H1 (cell line): ENCODE measurements at regions not wholly inside any gene's neighbourhood (a gene's known extent, or its start where the extent isn't known, plus 50 kb on each side); places are given as distances from the start of the nearest gene placed in this dataset.

Experiments used
- CBX8 ChIP-seq: fragments of 300-800, 300-1000 bp; sonication (generic); IDR thresholded peaks from 2 replicates; pipeline ENCODE4 v1.7.1; 2016; ENCODE audit warnings: low read depth, low read length, borderline replicate concordance
- CTCF ChIP-seq, 3 experiments: IDR thresholded peaks; 1 replicate in 2 of 3; 2 replicates in 1 of 3; pipeline versions ENCODE4 v1.5.1 to v1.6.1; 2011; ENCODE audit warnings: low read length in 3 of 3, mild to moderate bottlenecking in 3 of 3, inconsistent platforms in 2 of 3, low read depth in 1 of 3, moderate library complexity in 1 of 3; ENCODE audit not compliant: insufficient read depth in 1 of 3; ENCODE audit errors: control extremely low read depth in 1 of 3
- EP300 ChIP-seq, 2 experiments: IDR thresholded peaks; 1 replicate in 1 of 2; 2 replicates in 1 of 2; pipeline ENCODE4 v1.6.1; 2011 to 2012; ENCODE audit warnings: low read depth in 2 of 2, low read length in 2 of 2, mild to moderate bottlenecking in 2 of 2, borderline replicate concordance in 1 of 2, inconsistent platforms in 1 of 2, moderate library complexity in 1 of 2
- GABPA ChIP-seq: IDR thresholded peaks from 2 replicates; pipeline ENCODE4 v1.6.1; 2011; ENCODE audit warnings: mild to moderate bottlenecking, low read length, moderate library complexity, borderline replicate concordance; ENCODE audit not compliant: insufficient read depth
- KDM1A ChIP-seq: fragments of 200-600, 300-600 bp; sonication (generic); IDR thresholded peaks from 2 replicates; pipeline ENCODE4 v1.7.1; 2016; ENCODE audit warnings: mild to moderate bottlenecking, low read length, borderline replicate concordance
- POLR2AphosphoS5 ChIP-seq: IDR thresholded peaks from 2 replicates; pipeline ENCODE4 v1.6.1; 2011; ENCODE audit warnings: low read depth, low read length
- SIN3A ChIP-seq, 2 experiments: IDR thresholded peaks in 1 of 2; conservative IDR thresholded peaks in 1 of 2; 2 replicates each; pipeline ENCODE4 v1.6.1; 2011 to 2012; ENCODE audit warnings: low read length in 2 of 2, improper control_type of control experiment in 1 of 2, low read depth in 1 of 2, mild to moderate bottlenecking in 1 of 2
- ZNF274 ChIP-seq: IDR thresholded peaks from 2 replicates; pipeline ENCODE4 v1.7.0; 2012; ENCODE audit warnings: low read length, borderline replicate concordance; ENCODE audit errors: extremely low read depth

- no peak for TF ChIP-seq GABPA
- no peak for TF ChIP-seq ZNF274
- TF ChIP-seq SIN3A (conservative IDR thresholded peaks at IDR 0.05 in 1 of 2, IDR thresholded peaks at IDR 0.05 in 1 of 2; ENCODE audit: low read depth in 1 of 2, low read length in 2 of 2): no peak
- TF ChIP-seq EP300 (IDR thresholded peaks at IDR 0.05; ENCODE audit: borderline replicate concordance in 1 of 2, low read depth in 2 of 2, low read length in 2 of 2): no peak
- TF ChIP-seq KDM1A: no peak
- TF ChIP-seq CBX8: no peak
- TF ChIP-seq CTCF (IDR thresholded peaks at IDR 0.05; ENCODE audit: control extremely low read depth in 1 of 3, insufficient read depth in 1 of 3, low read depth in 1 of 3, low read length in 3 of 3): no peak
- TF ChIP-seq POLR2AphosphoS5: no peak
These were observed 728.5 kb upstream of the NRXN1 start for GRCh38 chr2:51760441-51760840.
